ENCODE measurements at regions not wholly inside any gene's neighbourhood (a gene's known extent, or its start where the extent isn't known, plus 50 kb on each side); places are given as distances from the start of the nearest gene placed in this dataset.
"Not testable (repeated sequence)": the region's sequence is repeated elsewhere in the genome, so short reads cannot be mapped to it uniquely, and the experiment has no call there.

- no peak for DNase-seq (ENCODE audit: low spot score)
Observed at GRCh38 chr12:17357396-17357795, 732.6 kb downstream of the RERGL start.

DNA sequence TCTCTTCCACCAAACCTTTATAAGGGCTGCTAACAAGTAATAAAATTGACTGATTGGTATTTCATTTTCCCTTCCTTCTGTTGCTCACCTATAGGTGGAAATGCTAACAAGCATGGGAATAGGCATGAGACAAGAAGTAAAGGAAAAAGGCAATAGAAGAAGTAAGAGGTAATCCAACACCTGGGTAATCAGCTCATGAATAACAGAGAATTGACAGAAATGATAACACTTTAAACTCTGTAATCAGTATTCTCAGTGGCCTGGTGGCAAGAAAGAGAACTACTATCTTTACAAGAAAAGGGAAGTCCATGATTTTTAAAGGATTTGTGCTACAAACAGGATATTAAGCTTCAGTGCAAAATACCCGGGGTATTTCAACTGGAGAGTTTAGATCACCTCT, 737.8 kb downstream of the RERGL start:
- DNase-seq (ENCODE audit: low spot score) = no peak

- DNase-seq (ENCODE audit: low spot score) = no peak
Observed at GRCh38 chr12:17348311-17348710, 741.7 kb downstream of the RERGL start.

- DNase-seq (ENCODE audit: low spot score) = no peak
Observed at GRCh38 chr12:17344649-17345048, 738.7 kb upstream of the LMO3 start.

- no peak for DNase-seq (ENCODE audit: low spot score)
Observed at GRCh38 chr12:17342381-17342961, 736.5 kb upstream of the LMO3 start.

DNA sequence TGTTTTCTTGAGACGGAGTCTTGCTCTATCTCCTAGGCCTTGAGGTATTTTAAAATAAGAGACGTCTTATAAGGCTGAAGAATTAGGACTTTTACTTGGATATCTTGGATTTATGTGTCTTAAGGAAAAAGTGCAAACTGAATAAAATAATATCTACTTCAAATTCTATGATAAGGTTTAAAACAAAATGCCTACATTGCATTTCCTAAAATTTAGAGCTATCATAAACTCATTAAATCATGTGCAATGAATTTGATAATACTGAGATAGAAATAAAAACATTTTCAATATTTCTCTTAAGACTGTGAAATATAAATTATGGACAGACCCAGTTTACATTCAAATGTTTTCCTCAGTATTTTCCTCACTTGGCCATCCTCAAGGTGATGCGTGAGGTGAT, 729.5 kb upstream of the LMO3 start:
- no peak for DNase-seq (ENCODE audit: low spot score)

GRCh38 chr12:17334784-17335183, 728.8 kb upstream of the LMO3 start:
- no peak for DNase-seq (ENCODE audit: low spot score)

DNA sequence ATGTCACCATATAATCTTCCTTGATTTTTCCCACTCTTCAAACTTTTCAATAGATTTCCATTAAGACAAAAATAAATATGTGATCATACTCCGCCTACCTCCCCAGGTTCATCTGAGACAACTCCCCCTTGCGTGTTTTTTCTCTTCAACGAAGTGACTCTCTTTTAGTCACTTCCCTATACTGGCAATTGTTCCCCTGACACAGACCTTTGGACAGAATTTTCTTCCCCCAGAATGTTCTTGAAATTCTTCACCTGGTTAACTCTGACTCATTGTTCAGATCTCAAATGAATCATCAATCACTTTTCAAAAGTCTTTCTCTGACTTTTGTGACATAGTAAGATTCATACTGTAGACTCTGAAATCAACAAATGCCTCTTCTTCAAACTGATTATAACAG, 727.3 kb upstream of the LMO3 start:
- no peak for DNase-seq (ENCODE audit: low spot score)

- DNase-seq (ENCODE audit: low spot score) = no peak
Observed at GRCh38 chr12:17326649-17327048, 720.7 kb upstream of the LMO3 start.

- no peak for DNase-seq (ENCODE audit: low spot score)
Observed at GRCh38 chr12:17322090-17322489, 716.1 kb upstream of the LMO3 start.

DNA sequence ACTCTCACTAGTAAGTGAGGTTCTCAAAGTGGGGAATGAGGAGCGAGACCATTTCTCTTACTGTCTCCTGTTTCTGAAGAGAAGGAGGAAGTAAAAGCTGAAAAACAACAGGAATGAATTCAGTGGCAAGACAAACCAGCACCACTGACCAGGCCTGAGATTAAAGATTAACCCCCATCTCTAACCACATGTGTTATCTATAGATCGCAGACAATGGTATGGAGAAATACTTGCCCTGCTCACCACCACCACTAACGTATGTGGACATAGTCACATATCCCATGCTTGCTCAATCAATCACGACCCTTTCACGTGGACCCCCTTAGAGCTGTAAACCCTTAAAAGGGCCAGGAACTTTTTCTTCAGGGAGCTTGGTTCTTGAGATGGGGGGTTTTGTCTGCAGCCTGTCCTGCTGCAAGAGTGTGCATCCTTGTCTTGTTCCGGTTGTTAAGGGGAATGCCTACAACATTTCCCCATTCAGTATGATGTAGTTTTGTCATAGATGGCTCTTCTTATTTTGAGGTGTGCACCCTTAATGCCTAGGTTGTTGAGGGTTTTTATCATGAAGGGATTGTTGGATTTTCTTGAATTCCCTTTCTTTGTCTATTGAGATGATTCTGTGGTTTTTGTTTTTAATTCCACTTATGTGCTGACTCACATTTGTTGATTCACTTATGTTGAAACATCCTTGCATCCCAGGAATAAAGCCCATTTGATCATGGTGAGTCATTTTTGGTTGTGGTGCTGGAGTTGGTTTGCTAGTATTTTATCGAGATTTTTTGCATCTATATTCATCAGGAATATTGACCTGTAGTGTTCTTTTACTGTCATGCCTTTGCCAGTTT, 698.8 kb upstream of the LMO3 start:
- DNase-seq (ENCODE audit: low spot score) = no peak

GRCh38 chr12:17302001-17302400, 696.0 kb upstream of the LMO3 start:
- DNase-seq (ENCODE audit: low spot score) = no peak

- DNase-seq (ENCODE audit: low spot score) = no peak
Observed at GRCh38 chr12:17301544-17301943, 695.6 kb upstream of the LMO3 start.

DNA sequence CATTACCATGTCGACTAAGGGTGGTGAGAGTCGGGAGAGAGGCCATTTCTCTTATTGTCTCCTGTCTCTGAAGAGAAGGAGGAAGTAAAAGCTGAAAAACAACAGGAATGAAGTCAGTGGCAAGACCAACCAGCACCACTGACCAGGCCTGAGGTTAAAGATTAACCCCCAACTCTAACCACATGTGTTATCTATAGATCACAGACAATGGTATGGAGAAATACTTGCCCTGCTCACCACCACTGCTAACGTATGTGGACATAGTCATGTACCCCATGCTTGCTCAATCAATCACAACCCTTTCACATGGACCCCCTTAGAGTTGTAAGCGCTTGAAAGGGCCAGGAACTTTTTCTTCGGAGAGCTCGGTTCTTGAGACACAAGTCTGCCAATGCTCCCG, 690.9 kb upstream of the LMO3 start:
- DNase-seq (ENCODE audit: low spot score) = no peak

- DNase-seq (ENCODE audit: low spot score) = no peak
Observed at GRCh38 chr12:17286874-17287273, 680.9 kb upstream of the LMO3 start.

GRCh38 chr12:17284873-17285272, 678.9 kb upstream of the LMO3 start:
- DNase-seq (ENCODE audit: low spot score) = no peak

DNA sequence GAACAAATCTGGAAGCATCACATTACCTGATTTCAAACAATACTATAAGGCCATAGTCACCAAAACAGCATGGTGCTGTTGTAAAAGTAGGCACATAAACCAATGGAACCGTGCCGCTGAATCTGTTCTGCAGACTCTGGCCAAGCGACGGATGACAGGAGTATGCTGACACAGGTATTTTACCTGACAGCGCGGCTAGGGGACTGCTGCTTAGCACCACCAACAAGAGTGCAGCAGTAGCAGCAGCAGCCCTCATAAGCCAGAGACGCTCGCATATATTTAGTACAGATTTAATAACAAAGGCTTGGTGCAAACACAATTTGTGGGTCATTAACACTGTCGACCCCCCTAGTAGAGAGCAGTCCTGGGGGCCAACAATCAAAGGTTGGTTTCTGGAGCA, 677.6 kb upstream of the LMO3 start:
- no peak for DNase-seq (ENCODE audit: low spot score)

DNA sequence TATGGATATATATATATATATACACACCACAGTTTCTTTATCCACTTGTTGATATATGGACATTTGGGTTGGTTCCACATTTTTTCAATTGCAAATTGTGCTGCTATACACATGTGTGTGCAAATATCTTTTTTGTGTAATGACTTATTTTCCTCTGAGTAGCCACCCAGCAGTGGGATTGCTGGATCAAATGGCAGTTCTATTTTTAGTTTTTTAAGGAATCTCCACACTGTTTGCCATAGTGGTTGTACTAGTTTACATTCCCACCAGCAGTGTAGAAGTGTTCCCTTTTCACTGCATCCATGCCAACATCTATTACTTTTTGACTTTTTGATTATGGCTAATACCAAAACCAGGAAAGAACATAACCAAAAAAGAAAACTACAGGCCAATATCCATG, 676.2 kb upstream of the LMO3 start:
- not testable (repeated sequence) for DNase-seq (ENCODE audit: low spot score)

DNA sequence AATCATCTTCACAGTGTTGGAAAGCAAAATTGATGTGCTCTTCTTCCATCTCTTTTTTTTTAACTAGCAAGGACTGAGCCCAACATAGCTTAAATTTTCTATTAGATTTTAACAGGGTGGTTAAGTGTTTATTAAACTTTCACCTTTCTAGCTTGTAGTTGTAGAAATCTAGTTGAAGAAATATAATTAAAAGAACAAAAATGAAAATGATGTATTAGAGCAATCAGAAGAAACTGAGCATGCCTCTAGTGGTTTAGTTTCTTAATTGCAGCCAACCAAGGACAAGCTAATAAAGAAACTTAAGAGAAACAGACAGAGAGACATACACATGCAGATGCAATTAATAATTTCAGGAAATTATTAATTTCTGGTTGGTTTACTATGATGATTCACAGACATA, 673.0 kb upstream of the LMO3 start:
- DNase-seq (ENCODE audit: low spot score) = no peak

GRCh38 chr12:17276196-17276595, 670.2 kb upstream of the LMO3 start:
- DNase-seq (ENCODE audit: low spot score) = no peak

DNA sequence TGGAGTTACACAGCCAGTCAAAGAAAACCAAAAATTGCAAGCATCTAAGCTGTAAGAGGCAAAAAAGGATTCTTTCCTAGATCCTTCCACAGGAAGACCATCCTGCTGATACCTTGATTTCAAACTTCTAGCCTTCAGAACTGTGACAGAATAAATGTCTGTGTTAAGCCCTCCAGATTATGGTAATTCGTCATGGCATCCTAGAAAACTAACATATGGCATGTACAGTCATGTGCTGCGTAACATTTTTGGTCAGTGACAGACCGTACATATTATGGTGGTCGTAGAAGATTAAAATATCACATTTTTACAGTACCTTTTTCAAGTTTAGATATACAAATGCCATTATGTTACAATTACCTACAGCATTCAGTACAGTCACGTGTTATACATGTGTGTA, 660.9 kb upstream of the LMO3 start:
- DNase-seq (ENCODE audit: low spot score) = no peak

DNA sequence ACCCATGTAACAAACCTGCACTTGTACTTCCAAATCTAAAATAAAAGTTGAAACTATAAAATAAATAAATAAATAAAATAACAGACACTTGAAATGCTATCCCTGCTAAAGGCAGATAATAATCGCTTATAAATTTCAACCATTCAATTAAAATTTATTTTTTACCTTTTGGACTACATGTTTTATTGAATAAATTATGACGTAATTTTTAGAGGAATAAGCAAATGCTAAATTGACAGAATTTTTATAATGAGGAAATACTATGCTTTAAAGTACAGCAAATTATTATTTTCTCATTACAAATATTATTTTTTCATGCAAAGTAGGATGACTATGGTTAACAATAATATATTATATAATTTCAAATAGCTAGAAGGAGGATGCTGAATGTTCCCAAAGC, 658.6 kb upstream of the LMO3 start:
- no peak for DNase-seq (ENCODE audit: low spot score)

GRCh38 chr12:17239874-17240273, 633.9 kb upstream of the LMO3 start:
- no peak for DNase-seq (ENCODE audit: low spot score)

- no peak for DNase-seq (ENCODE audit: low spot score)
Observed at GRCh38 chr12:17235996-17236395, 630.0 kb upstream of the LMO3 start.

All from germinal center (tissue), 1 donor.